ENCODE measurements at regions not wholly inside any gene's neighbourhood (a gene's known extent, or its start where the extent isn't known, plus 50 kb on each side); places are given as distances from the start of the nearest gene placed in this dataset.

GRCh38 chr18:6638447-6638846 lies 91.1 kb upstream of the ARHGAP28 start:
- DNase-seq (ENCODE audit: low read depth): no peak
- H3K4me3 ChIP-seq (ENCODE audit: low read depth, low read length): no peak overlapping the region
- TF ChIP-seq CTCF (IDR thresholded peaks at IDR 0.05; ENCODE audit: control insufficient read depth, extremely low read depth, insufficient read depth): no peak

- TF ChIP-seq CTCF (IDR thresholded peaks at IDR 0.05; ENCODE audit: control insufficient read depth, extremely low read depth, insufficient read depth): no peak
- no peak overlapping the region for H3K4me3 ChIP-seq (ENCODE audit: low read depth, low read length)
- DNase-seq (ENCODE audit: low read depth): no peak
Measured at GRCh38 chr18:6639305-6639704, 90.2 kb upstream of the ARHGAP28 start.

DNA sequence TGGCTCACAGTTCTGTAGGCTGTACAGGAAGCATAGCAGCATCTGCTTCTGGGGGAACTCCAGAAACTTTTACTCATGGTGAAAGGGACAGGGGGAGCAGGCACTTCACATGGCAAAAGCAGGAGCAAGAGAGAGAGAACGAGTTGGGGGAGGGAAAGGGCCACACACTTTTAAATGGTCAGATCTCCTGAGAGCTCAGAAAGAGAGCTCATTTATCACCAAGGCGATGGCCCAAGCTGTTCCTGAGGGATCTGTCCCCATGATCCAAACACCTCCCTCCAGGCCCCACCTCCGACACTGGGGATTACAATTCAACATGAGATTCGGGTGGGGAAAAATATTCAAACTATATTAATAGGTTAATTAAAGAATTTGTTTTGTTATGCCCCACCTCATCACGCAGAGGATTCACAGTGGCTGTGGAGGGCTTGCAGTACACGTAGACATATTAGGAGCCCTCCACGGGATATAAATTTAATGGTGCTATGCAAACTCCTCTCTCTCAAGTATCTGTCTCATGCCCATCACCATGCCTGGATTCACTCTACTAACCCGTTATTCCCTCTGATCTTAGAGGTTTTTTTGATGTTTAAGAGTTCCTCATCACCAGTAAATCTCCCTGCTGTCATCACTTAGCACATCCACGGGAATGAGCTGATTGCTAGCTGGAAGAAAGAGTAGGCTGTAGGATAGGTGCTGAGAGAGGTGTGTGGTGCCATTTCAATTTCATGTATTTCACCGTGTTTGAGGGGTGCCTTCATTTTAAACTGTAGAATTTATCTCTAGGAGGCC lies 84.5 kb upstream of the ARHGAP28 start:
- TF ChIP-seq CTCF (IDR thresholded peaks at IDR 0.05; ENCODE audit: control insufficient read depth, extremely low read depth, insufficient read depth): no peak
- no peak overlapping the region for H3K4me3 ChIP-seq (ENCODE audit: low read depth, low read length)
- DNase-seq (ENCODE audit: low read depth): no peak

- TF ChIP-seq CTCF (IDR thresholded peaks at IDR 0.05; ENCODE audit: control insufficient read depth, extremely low read depth, insufficient read depth): no peak
- DNase-seq (ENCODE audit: low read depth): no peak
- no peak overlapping the region for H3K4me3 ChIP-seq (ENCODE audit: low read depth, low read length)
Measured at GRCh38 chr18:6646801-6647200, 82.7 kb upstream of the ARHGAP28 start.

DNA sequence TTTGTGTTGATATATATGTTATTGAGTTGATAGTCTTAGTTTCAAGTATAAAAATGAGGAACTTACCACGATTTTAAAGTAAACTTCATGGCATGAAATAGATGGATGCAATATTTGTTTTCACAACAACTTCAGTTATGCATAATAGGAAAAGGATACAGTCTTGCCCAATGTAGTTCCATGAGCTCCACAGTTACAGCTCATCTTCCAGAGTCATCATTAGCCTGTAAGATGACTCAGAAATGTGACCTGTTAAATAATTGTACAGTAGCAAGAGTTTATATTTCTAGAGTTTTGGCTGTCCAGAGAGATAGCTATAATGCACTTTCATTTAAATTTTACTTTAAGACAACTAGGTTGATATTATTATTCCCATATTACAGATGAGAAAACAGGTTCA lies 80.9 kb upstream of the ARHGAP28 start:
- DNase-seq (ENCODE audit: low read depth): no peak
- H3K4me3 ChIP-seq (ENCODE audit: low read depth, low read length): no peak overlapping the region
- no peak for TF ChIP-seq CTCF (IDR thresholded peaks at IDR 0.05; ENCODE audit: control insufficient read depth, extremely low read depth, insufficient read depth)

DNA sequence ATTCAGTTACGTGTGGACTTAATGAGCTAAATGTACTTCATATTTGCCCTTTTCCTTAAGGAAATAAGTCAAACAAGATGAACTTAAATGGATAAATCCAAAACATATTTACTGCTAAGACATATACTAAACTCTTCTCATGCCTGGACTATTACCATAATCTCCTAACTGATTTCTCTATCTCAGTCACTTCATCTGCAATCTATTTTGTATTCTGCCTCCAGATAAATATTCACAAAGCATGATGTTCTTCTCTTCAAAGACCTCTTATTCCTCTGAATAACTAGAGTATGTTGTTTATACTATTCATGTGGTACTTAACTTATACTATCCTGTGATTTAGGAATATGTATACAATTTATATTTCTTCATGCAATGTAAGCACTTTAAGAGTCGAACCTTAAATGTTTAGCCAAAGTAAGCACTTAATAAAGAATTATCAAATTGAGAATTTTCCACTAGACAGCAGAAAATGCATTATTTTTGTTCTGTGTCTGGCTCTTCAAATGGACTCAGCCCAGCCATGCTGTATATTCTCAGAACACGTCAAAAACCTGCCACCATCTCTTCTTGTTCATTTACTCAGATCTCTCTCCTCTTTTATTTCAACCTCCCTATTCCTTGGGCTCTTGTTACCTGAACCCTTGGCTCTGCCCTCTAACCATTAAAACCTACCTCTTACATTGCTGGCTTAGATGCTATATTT lies 79.9 kb upstream of the ARHGAP28 start:
- no peak for TF ChIP-seq CTCF (IDR thresholded peaks at IDR 0.05; ENCODE audit: control insufficient read depth, extremely low read depth, insufficient read depth)
- no peak overlapping the region for H3K4me3 ChIP-seq (ENCODE audit: low read depth, low read length)
- DNase-seq (ENCODE audit: low read depth): no peak
